Activated T-cell treated with anti-CD3 and anti-CD28 coated beads, Interleukin-2, amount 50 U/mL, for 72 hours (primary cell): ENCODE measurements at regions not wholly inside any gene's neighbourhood (a gene's known extent, or its start where the extent isn't known, plus 50 kb on each side); places are given as distances from the start of the nearest gene placed in this dataset.
"Not testable (repeated sequence)": the region's sequence is repeated elsewhere in the genome, so short reads cannot be mapped to it uniquely, and the experiment has no call there.

Source experiments
- ATAC-seq, 2 donors: fragments of 150-1000 bp; cut with Tn5 transposase; replicated peaks in 1 of 2; 2 replicates each; pipeline ENCODE4 v1.10.0; 2021; ENCODE audit warnings: moderate library complexity in 2 of 2, mild to moderate bottlenecking in 1 of 2
- DNase-seq, 2 donors: peaks; one replicate each; pipeline ENCODE4 v3.0.0; 2021 to 2022; ENCODE audit warnings: mixed read lengths in 1 of 2
- H3K27ac Mint-ChIP-seq: one replicate; pipeline ENCODE4 v1.8.0; 2022; ENCODE audit warnings: mild to moderate bottlenecking, moderate library complexity, mixed read lengths
- H3K27me3 Mint-ChIP-seq: one replicate; pipeline ENCODE4 v1.8.0; 2022; ENCODE audit warnings: low read depth, mixed read lengths
- H3K36me3 Mint-ChIP-seq, 2 donors: one replicate each; pipeline ENCODE4 v1.8.0; 2022; ENCODE audit warnings: mixed read lengths in 2 of 2, mild to moderate bottlenecking in 1 of 2; ENCODE audit not compliant: insufficient read depth in 2 of 2
- H3K4me1 Mint-ChIP-seq: one replicate; pipeline ENCODE4 v1.8.0; 2022; ENCODE audit warnings: low read depth, mixed read lengths
- H3K4me3 Mint-ChIP-seq, 2 donors: one replicate each; pipeline ENCODE4 v1.8.0; 2022; ENCODE audit warnings: mild to moderate bottlenecking in 2 of 2, mixed read lengths in 2 of 2, moderate library complexity in 2 of 2
- H3K9me3 Mint-ChIP-seq, 2 donors: one replicate each; pipeline ENCODE4 v1.8.0; 2022; ENCODE audit warnings: mixed read lengths in 2 of 2

GRCh38 chr7:17396692-17397091, 98.2 kb downstream of the AHR start:
- DNase-seq (no peak), ATAC-seq (no peak)
- H3K4me1 Mint-ChIP-seq = peaks cover 15% of the 10 kb centered on the region
- peaks cover 15 to 16% of the 10 kb centered on the region in 2 donors for H3K36me3 Mint-ChIP-seq
- peaks cover 7% of the 10 kb centered on the region for H3K27me3 Mint-ChIP-seq
- H3K9me3 Mint-ChIP-seq = peaks cover 4 to 12% of the 10 kb centered on the region in 2 donors
- no peak overlapping the region for H3K4me3 Mint-ChIP-seq
- H3K27ac Mint-ChIP-seq = no peak overlapping the region

- Mint-ChIP-seq H3K36me3 (no peaks in the 10 kb centered on the region), H3K4me1 (peaks cover 28% of the 10 kb centered on the region), H3K4me3 (peak overlapping the region; percentile 73 to 75), H3K27ac (peak overlapping the region; percentile 87), H3K27me3 (peaks cover 9% of the 10 kb centered on the region), H3K9me3 (no peaks in the 10 kb centered on the region)
- peak; percentile 15 to 16 for DNase-seq
- peak; percentile 81 to 84 for ATAC-seq
Observed at GRCh38 chr7:17401791-17402627, 103.6 kb downstream of the AHR start.

GRCh38 chr7:17402628-17403278, 104.3 kb downstream of the AHR start:
- peak; percentile 70 to 77 for ATAC-seq
- Mint-ChIP-seq H3K27ac (peak overlapping the region; percentile 87), H3K27me3 (peaks cover 17% of the 10 kb centered on the region), H3K9me3 (no peaks in the 10 kb centered on the region), H3K4me1 (peaks cover 28% of the 10 kb centered on the region), H3K4me3 (peak overlapping the region; percentile 73 to 75), H3K36me3 (no peaks in the 10 kb centered on the region)
- peak; percentile 18 to 54 for DNase-seq

- DNase-seq (no peak), ATAC-seq (no peak)
- Mint-ChIP-seq H3K9me3 (no peaks in the 10 kb centered on the region), H3K27ac (no peak overlapping the region), H3K4me3 (no peak overlapping the region), H3K36me3 (no peaks in the 10 kb centered on the region), H3K27me3 (peaks cover 17% of the 10 kb centered on the region), H3K4me1 (peaks cover 28% of the 10 kb centered on the region)
Observed at GRCh38 chr7:17404006-17404405, 105.6 kb downstream of the AHR start.

GRCh38 chr7:17405786-17406185, 107.3 kb downstream of the AHR start:
- Mint-ChIP-seq H3K27me3 (peaks cover 17% of the 10 kb centered on the region), H3K4me1 (peaks cover 19% of the 10 kb centered on the region), H3K9me3 (no peaks in the 10 kb centered on the region), H3K36me3 (no peaks in the 10 kb centered on the region), H3K27ac (no peak overlapping the region), H3K4me3 (no peak overlapping the region)
- ATAC-seq (no peak), DNase-seq (no peak)

GRCh38 chr7:17406738-17407137, 108.3 kb downstream of the AHR start:
- no peaks in the 10 kb centered on the region for H3K9me3 Mint-ChIP-seq
- no peak overlapping the region for H3K4me3 Mint-ChIP-seq
- H3K4me1 Mint-ChIP-seq = peaks cover 13% of the 10 kb centered on the region
- no peak for DNase-seq
- no peak for ATAC-seq
- no peak overlapping the region for H3K27ac Mint-ChIP-seq
- H3K36me3 Mint-ChIP-seq = no peaks in the 10 kb centered on the region
- H3K27me3 Mint-ChIP-seq = peaks cover 17% of the 10 kb centered on the region

- ATAC-seq (no peak), DNase-seq (no peak)
- Mint-ChIP-seq H3K9me3 (no peaks in the 10 kb centered on the region), H3K27me3 (peaks cover 17% of the 10 kb centered on the region), H3K27ac (peak overlapping the region; percentile 22), H3K4me3 (no peak overlapping the region), H3K36me3 (no peaks in the 10 kb centered on the region), H3K4me1 (peaks cover 9% of the 10 kb centered on the region)
Observed at GRCh38 chr7:17407229-17407628, 108.8 kb downstream of the AHR start.

GRCh38 chr7:17408245-17408903, 109.9 kb downstream of the AHR start:
- Mint-ChIP-seq H3K4me3 (no peak overlapping the region), H3K27ac (no peak overlapping the region), H3K4me1 (no peaks in the 10 kb centered on the region), H3K27me3 (peaks cover 17% of the 10 kb centered on the region), H3K36me3 (no peaks in the 10 kb centered on the region), H3K9me3 (no peaks in the 10 kb centered on the region)
- DNase-seq (peak in 1 of 2 donors; percentile 13), ATAC-seq (peak in 1 of 2 donors; percentile 49)

- Mint-ChIP-seq H3K9me3 (no peaks in the 10 kb centered on the region), H3K27ac (no peak overlapping the region), H3K4me1 (no peaks in the 10 kb centered on the region), H3K4me3 (no peak overlapping the region), H3K36me3 (no peaks in the 10 kb centered on the region), H3K27me3 (peaks cover 17% of the 10 kb centered on the region)
- DNase-seq = no peak
- ATAC-seq = no peak
Observed at GRCh38 chr7:17408904-17409290, 110.4 kb downstream of the AHR start.

GRCh38 chr7:17411922-17412321, 113.5 kb downstream of the AHR start:
- no peak for ATAC-seq
- Mint-ChIP-seq H3K4me3 (no peak overlapping the region), H3K36me3 (no peaks in the 10 kb centered on the region), H3K27ac (no peak overlapping the region), H3K27me3 (peaks cover 9% of the 10 kb centered on the region), H3K4me1 (no peaks in the 10 kb centered on the region), H3K9me3 (no peaks in the 10 kb centered on the region)
- DNase-seq = no peak

- H3K27ac Mint-ChIP-seq = no peak overlapping the region
- ATAC-seq = no peak
Observed at GRCh38 chr7:17412883-17413282, 114.4 kb downstream of the AHR start.

GRCh38 chr7:17415955-17416354, 117.5 kb downstream of the AHR start:
- DNase-seq = no peak
- Mint-ChIP-seq H3K4me1 (no peaks in the 10 kb centered on the region), H3K27me3 (no peaks in the 10 kb centered on the region), H3K9me3 (no peaks in the 10 kb centered on the region), H3K36me3 (no peaks in the 10 kb centered on the region), H3K4me3 (no peak overlapping the region), H3K27ac (no peak overlapping the region)
- no peak for ATAC-seq

More at GRCh38 chr7:17412883-17413282, 114.4 kb downstream of the AHR start:
- no peak for DNase-seq
- Mint-ChIP-seq H3K27me3 (no peaks in the 10 kb centered on the region), H3K4me3 (no peak overlapping the region), H3K36me3 (no peaks in the 10 kb centered on the region), H3K9me3 (no peaks in the 10 kb centered on the region), H3K4me1 (no peaks in the 10 kb centered on the region)

- not testable (repeated sequence) for DNase-seq, H3K27ac Mint-ChIP-seq, H3K27me3 Mint-ChIP-seq, H3K4me1 Mint-ChIP-seq, H3K36me3 Mint-ChIP-seq, ATAC-seq, H3K4me3 Mint-ChIP-seq, H3K9me3 Mint-ChIP-seq
Observed at GRCh38 chr7:17420308-17421015, 122.0 kb downstream of the AHR start.
